ENCODE measurements at regions not wholly inside any gene's neighbourhood (a gene's known extent, or its start where the extent isn't known, plus 50 kb on each side); places are given as distances from the start of the nearest gene placed in this dataset.

- TF ChIP-seq CTCF (IDR thresholded peaks at IDR 0.05) (no peak), POLR2A (IDR thresholded peaks at IDR 0.05) (no peak)
Observed at GRCh38 chr2:56754066-56754615, 570.4 kb downstream of the CCDC85A start.
